ENCODE measurements at regions not wholly inside any gene's neighbourhood (a gene's known extent, or its start where the extent isn't known, plus 50 kb on each side); places are given as distances from the start of the nearest gene placed in this dataset.

DNA sequence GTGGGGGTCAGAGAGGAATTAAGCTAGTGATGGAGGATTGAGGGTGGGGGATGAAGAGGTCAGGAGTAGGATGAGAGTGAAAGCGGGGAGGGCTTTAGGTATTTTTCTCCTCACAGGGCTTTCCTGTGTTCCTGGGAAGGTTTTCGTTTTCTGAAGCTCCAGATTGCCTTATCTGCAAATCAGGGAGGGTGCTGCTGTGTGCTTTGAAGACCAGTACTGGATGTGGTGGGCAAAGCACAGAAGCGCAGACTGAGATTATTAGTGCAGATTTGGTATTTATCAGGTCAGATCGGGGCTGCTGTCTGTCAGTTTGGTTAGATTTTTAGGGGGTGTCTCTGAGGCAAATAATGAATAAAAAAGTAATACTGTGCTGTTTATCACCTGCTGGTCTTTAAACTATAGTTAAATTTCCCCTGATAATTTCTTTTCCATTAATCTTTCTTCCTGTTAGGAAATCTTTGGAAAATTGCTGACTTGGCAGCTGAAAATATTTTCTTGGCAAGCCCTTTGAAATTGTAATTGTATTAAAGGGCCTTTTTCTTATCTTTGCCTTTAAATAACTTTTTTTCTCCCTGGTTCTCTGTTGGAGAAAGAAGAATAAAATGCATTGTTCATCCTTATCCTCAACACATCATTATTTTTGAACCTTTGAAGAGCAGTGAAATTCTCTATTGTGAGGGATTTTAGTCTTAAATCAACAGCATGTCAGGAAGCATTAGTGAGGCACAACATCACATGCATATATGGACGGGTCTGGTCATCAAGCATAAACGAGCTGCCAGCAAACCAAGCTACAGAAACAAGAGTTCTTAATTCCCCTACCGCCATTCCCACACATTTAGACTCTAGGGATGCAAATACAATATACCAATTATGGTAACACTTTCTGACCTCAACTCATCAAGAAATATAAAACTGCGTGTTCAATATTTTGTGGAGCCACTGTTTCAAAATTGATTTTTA, 139.6 kb downstream of the S1PR1 start:
- Histone ChIP-seq H3K4me2 (ENCODE audit: insufficient read depth, low read length) (no peak overlapping the region), H3K9me3 (ENCODE audit: low read depth, low read length) (no peaks in the 10 kb centered on the region), H4K20me1 (ENCODE audit: insufficient read depth, low read length) (no peaks in the 10 kb centered on the region), H3K27me3 (ENCODE audit: insufficient read depth, low read length) (peaks cover 16% of the 10 kb centered on the region), H3K27ac (ENCODE audit: low read depth, low read length) (no peak overlapping the region), H3K36me3 (ENCODE audit: insufficient read depth, low read length) (no peaks in the 10 kb centered on the region), H3K4me3 (ENCODE audit: insufficient read depth, low read length) (no peak overlapping the region), H2AFZ (ENCODE audit: low read length) (no peak overlapping the region), H3K79me2 (ENCODE audit: insufficient read depth, low read length) (no peaks in the 10 kb centered on the region), H3K4me1 (ENCODE audit: insufficient read depth, low read length) (peaks cover under 1% of the 10 kb centered on the region)
- no peak for TF ChIP-seq CTCF (IDR thresholded peaks at IDR 0.05; ENCODE audit: extremely low read depth, low read depth, low read length)
- DNase-seq (ENCODE audit: insufficient read length, low spot score, missing footprints): no peak

DNA sequence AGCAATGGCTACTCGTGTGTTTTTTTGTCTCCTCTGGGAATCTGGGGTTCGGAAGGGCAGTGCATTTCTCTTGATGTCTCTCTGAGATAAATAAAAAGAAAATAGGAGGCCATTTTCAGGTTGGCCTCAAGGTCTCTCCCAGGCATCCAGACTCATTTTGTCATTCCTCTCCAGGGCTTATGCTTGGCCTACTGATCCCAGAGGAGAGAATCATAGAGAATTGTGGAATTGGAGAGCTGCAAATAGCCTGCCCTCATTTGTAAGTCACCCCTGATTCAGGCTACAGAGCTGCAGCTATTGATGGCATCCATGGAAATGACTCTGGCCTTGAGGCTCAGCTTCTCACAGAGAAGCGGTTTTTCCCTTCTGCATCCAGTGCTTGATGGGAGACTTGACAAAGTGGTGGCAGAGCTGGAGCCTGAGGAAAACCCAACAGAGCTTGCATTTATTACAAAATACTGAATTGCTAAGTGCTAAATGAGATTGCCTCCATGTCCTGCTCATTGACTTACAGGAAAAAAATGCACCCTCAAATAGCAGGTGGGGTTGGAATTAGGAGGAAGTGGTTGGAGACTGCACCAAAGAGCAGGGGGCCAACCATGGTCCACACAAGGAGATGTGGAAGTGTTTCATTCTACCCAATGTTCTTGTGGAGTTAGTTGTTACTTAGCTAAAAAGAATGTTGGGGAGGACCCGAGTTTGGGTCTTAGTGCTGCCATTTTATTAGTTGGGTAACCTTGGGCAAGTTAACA, 140.4 kb downstream of the S1PR1 start:
- Histone ChIP-seq H3K4me2 (ENCODE audit: insufficient read depth, low read length) (no peak overlapping the region), H3K36me3 (ENCODE audit: insufficient read depth, low read length) (no peaks in the 10 kb centered on the region), H2AFZ (ENCODE audit: low read length) (no peak overlapping the region), H3K4me1 (ENCODE audit: insufficient read depth, low read length) (no peaks in the 10 kb centered on the region), H3K4me3 (ENCODE audit: insufficient read depth, low read length) (no peak overlapping the region), H3K27me3 (ENCODE audit: insufficient read depth, low read length) (peaks cover 16% of the 10 kb centered on the region), H3K79me2 (ENCODE audit: insufficient read depth, low read length) (no peaks in the 10 kb centered on the region), H3K9me3 (ENCODE audit: low read depth, low read length) (no peaks in the 10 kb centered on the region), H4K20me1 (ENCODE audit: insufficient read depth, low read length) (no peaks in the 10 kb centered on the region), H3K27ac (ENCODE audit: low read depth, low read length) (no peak overlapping the region)
- no peak for DNase-seq (ENCODE audit: insufficient read length, low spot score, missing footprints)
- no peak for TF ChIP-seq CTCF (IDR thresholded peaks at IDR 0.05; ENCODE audit: extremely low read depth, low read depth, low read length)

DNA sequence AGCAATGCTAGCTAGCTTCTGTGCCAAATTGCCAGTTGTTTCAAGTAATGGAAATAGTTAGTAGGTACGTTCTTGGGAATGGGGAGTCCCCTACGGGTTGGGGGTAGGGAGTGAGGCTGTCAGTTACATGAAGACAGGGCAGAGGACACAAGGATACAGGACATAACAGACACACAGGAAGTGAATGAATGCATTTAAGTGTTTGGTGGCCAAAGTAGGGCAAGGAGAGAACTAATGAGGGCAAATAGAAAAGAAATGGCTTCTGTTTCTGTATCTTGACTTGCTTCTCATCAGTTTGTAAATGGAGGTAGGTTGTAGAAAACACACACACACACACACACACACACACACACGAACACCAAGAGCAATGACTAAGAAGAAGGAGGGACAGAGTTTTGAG, 142.2 kb downstream of the S1PR1 start:
- Histone ChIP-seq H3K4me1 (ENCODE audit: insufficient read depth, low read length) (no peaks in the 10 kb centered on the region), H3K4me2 (ENCODE audit: insufficient read depth, low read length) (no peak overlapping the region), H3K27me3 (ENCODE audit: insufficient read depth, low read length) (peaks cover 16% of the 10 kb centered on the region), H4K20me1 (ENCODE audit: insufficient read depth, low read length) (no peaks in the 10 kb centered on the region), H3K79me2 (ENCODE audit: insufficient read depth, low read length) (no peaks in the 10 kb centered on the region), H3K4me3 (ENCODE audit: insufficient read depth, low read length) (no peak overlapping the region), H3K27ac (ENCODE audit: low read depth, low read length) (no peak overlapping the region), H3K36me3 (ENCODE audit: insufficient read depth, low read length) (no peaks in the 10 kb centered on the region), H3K9me3 (ENCODE audit: low read depth, low read length) (no peaks in the 10 kb centered on the region), H2AFZ (ENCODE audit: low read length) (no peak overlapping the region)
- TF ChIP-seq CTCF (IDR thresholded peaks at IDR 0.05; ENCODE audit: extremely low read depth, low read depth, low read length): no peak
- DNase-seq (ENCODE audit: insufficient read length, low spot score, missing footprints): no peak

DNA sequence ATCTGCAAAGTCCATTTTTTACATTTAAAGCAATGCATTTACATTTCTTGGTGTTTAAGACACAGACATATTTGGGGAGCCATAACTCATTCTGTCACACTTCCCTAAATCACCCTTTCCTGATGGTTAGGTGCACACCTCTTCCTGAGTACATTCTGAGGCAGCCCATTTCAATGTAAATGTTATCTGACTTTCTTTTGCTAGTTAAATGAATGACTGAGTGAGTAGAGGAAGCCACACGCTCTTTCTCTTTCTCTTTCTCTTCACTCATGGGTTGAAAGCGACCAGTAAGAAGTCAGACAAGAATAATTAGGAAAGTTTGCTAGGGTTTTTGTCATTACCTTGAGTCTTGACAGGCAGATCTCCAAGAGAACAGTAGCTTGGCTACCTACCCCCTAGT, 143.1 kb downstream of the S1PR1 start:
- H3K9me3 ChIP-seq (ENCODE audit: low read depth, low read length): no peaks in the 10 kb centered on the region
- H3K4me1 ChIP-seq (ENCODE audit: insufficient read depth, low read length): no peaks in the 10 kb centered on the region
- H3K79me2 ChIP-seq (ENCODE audit: insufficient read depth, low read length): no peaks in the 10 kb centered on the region
- no peak overlapping the region for H3K4me2 ChIP-seq (ENCODE audit: insufficient read depth, low read length)
- TF ChIP-seq CTCF (IDR thresholded peaks at IDR 0.05; ENCODE audit: extremely low read depth, low read depth, low read length): no peak
- no peak for DNase-seq (ENCODE audit: insufficient read length, low spot score, missing footprints)
- no peaks in the 10 kb centered on the region for H4K20me1 ChIP-seq (ENCODE audit: insufficient read depth, low read length)
- H3K27me3 ChIP-seq (ENCODE audit: insufficient read depth, low read length): peaks cover 16% of the 10 kb centered on the region
- no peak overlapping the region for H3K4me3 ChIP-seq (ENCODE audit: insufficient read depth, low read length)
- H3K36me3 ChIP-seq (ENCODE audit: insufficient read depth, low read length): no peaks in the 10 kb centered on the region
- H3K27ac ChIP-seq (ENCODE audit: low read depth, low read length): no peak overlapping the region
- no peak overlapping the region for H2AFZ ChIP-seq (ENCODE audit: low read length)
